ENCODE measurements at regions not wholly inside any gene's neighbourhood (a gene's known extent, or its start where the extent isn't known, plus 50 kb on each side); places are given as distances from the start of the nearest gene placed in this dataset.

- H3K79me2 ChIP-seq (ENCODE audit: insufficient read depth, low read length): no peaks in the 10 kb centered on the region
- no peaks in the 10 kb centered on the region for H3K27me3 ChIP-seq (ENCODE audit: control insufficient read depth in 1 of 2, insufficient read depth in 2 of 2, low read length in 2 of 2)
- TF ChIP-seq TCF7 (IDR thresholded peaks at IDR 0.05; ENCODE audit: low read depth) (no peak), ATAD3A (CRISPR knock-in tag; IDR thresholded peaks at IDR 0.05) (no peak), NFE2L1 (CRISPR knock-in tag; IDR thresholded peaks at IDR 0.05; ENCODE audit: borderline replicate concordance) (no peak), PHF21A (CRISPR knock-in tag; IDR thresholded peaks at IDR 0.05) (no peak), ZNF296 (CRISPR knock-in tag; conservative IDR thresholded peaks at IDR 0.05) (no peak), SP1 (IDR thresholded peaks at IDR 0.05) (no peak), SP1 (CRISPR knock-in tag; IDR thresholded peaks at IDR 0.05) (no peak), AKNA (CRISPR knock-in tag; IDR thresholded peaks at IDR 0.05; ENCODE audit: borderline replicate concordance) (no peak), YEATS4 (CRISPR knock-in tag; IDR thresholded peaks at IDR 0.05; ENCODE audit: borderline replicate concordance) (no peak), ZNF382 (CRISPR knock-in tag; IDR thresholded peaks at IDR 0.05; ENCODE audit: borderline replicate concordance) (no peak)
- ATAC-seq: no peak
- peaks cover 11% of the 10 kb centered on the region; the same call in 1 of the 2 replicates for H3K9me3 ChIP-seq (ENCODE audit: low read length)
- H3K4me3 ChIP-seq (replicated peaks in 1 of 3; ENCODE audit: insufficient read depth in 1 of 3, low read depth in 2 of 3, low read length in 3 of 3): no peak overlapping the region
- POLR2A ChIA-PET: no interaction called here
- in situ Hi-C loops (cut with HindIII; ENCODE audit: extremely low pct_ligation_motif_present, low pct_unique_long_range_greater_than_20kb) (no loop called here), intact Hi-C loops (cut with micrococcal nuclease; ENCODE audit: unreplicated experiment) (no loop called here)
- H3K27ac ChIP-seq (ENCODE audit: extremely low read length, insufficient read depth, low read length): no peak overlapping the region
- H3K4me1 ChIP-seq (ENCODE audit: insufficient read depth, low read length): no peaks in the 10 kb centered on the region
- H3K36me3 ChIP-seq (replicated peaks in 1 of 2; ENCODE audit: control insufficient read depth in 1 of 2, insufficient read depth in 2 of 2, low read length in 2 of 2): no peaks in the 10 kb centered on the region
- WGBS (ENCODE audit: low lambda C conversion rate): 29% methylated on average over 4 of the region's 4 CpGs
- CTCF ChIA-PET (ENCODE audit: low intra/inter-chr PET ratio, low total read pairs): no interaction called here
- DNase-seq (ENCODE audit: low spot score): no peak
- no TSS peak for BruUV-seq (replicated peaks)
- FAIRE-seq: no peak
- no peak overlapping the region for H3K4me2 ChIP-seq (ENCODE audit: low read depth, low read length)
- H3K9ac ChIP-seq (ENCODE audit: insufficient read depth, low read depth, low read length): no peak overlapping the region
- H4K20me1 ChIP-seq (ENCODE audit: insufficient read depth, low read length): no peaks in the 10 kb centered on the region
- no peak overlapping the region for H2AFZ ChIP-seq (ENCODE audit: low read length)
Measured at GRCh38 chr16:26856271-26856670, 210.5 kb upstream of the C16orf82 start.

Measured in HepG2 (cell line).